ENCODE measurements at regions not wholly inside any gene's neighbourhood (a gene's known extent, or its start where the extent isn't known, plus 50 kb on each side); places are given as distances from the start of the nearest gene placed in this dataset.
"Not testable (repeated sequence)": the region's sequence is repeated elsewhere in the genome, so short reads cannot be mapped to it uniquely, and the experiment has no call there.

DNA sequence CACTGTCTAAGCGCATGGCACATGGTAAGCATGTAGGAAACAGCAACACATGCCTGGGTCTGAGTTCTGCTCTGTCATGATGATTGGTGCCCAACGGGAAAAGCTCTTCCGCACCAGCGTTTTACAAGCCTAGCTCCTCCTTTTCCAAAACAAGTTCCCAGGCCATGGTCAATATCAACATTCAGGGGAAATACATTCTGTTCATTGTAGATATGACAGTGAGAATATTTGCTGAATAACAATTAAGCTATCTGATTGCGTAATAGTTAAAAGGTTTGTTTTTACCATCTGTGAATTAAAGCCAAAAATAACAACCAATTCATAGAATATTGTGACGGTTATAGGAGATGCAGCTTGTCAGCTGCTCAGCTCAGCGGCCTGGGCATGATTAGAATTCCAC, 404.3 kb upstream of the SLC35B3 start:
- FAIRE-seq, result no peak
- DNase-seq (ENCODE audit: insufficient read length, low spot score), result no peak
- TF ChIP-seq, protein P1, sequence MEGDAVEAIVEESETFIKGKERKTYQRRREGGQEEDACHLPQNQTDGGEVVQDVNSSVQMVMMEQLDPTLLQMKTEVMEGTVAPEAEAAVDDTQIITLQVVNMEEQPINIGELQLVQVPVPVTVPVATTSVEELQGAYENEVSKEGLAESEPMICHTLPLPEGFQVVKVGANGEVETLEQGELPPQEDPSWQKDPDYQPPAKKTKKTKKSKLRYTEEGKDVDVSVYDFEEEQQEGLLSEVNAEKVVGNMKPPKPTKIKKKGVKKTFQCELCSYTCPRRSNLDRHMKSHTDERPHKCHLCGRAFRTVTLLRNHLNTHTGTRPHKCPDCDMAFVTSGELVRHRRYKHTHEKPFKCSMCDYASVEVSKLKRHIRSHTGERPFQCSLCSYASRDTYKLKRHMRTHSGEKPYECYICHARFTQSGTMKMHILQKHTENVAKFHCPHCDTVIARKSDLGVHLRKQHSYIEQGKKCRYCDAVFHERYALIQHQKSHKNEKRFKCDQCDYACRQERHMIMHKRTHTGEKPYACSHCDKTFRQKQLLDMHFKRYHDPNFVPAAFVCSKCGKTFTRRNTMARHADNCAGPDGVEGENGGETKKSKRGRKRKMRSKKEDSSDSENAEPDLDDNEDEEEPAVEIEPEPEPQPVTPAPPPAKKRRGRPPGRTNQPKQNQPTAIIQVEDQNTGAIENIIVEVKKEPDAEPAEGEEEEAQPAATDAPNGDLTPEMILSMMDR (IDR thresholded peaks at IDR 0.05; ENCODE audit: insufficient read depth, missing control alignments), result no peak

DNA sequence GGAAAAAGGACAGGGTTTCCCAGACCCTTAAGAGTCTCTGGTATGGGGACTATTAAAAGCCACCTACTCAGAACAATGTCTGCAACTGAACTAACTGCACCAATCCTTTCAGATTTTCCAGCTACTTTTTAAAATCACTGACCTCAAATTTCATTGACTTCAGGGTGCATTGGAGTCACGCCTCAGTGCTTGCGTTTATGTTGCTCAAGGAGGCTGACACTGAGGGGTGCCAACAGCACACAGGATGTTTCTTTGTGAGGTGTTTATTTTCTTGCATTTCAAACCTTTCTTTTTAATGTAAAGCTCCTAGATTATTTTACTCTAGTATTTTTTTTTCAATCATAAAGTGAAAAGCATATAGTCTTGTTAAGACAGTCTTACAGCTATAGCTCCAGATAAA, 402.0 kb upstream of the SLC35B3 start:
- no peak for FAIRE-seq
- DNase-seq (ENCODE audit: insufficient read length, low spot score), result no peak
- TF ChIP-seq, protein P1 (IDR thresholded peaks at IDR 0.05; ENCODE audit: insufficient read depth, missing control alignments), result no peak

DNA sequence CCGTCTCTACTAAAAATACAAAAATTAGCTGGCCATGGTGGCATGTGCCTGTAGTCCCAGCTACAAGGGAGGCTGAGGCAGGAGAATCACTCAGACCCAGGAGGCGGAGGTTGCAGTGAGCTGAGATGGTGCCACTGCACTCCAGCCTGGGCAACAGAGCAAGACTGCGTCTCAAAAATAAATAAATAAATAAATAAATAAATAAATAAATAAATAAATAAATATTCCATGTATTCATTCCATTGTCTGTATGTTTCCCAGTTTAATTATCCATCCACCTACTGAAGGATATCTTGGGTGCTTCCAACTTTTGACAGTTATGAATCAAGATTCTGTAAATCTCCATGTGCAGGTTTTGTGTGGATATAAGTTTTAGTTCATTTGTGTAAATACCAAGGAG, 397.4 kb upstream of the SLC35B3 start:
- not testable (repeated sequence) for DNase-seq (ENCODE audit: insufficient read length, low spot score); FAIRE-seq

DNA sequence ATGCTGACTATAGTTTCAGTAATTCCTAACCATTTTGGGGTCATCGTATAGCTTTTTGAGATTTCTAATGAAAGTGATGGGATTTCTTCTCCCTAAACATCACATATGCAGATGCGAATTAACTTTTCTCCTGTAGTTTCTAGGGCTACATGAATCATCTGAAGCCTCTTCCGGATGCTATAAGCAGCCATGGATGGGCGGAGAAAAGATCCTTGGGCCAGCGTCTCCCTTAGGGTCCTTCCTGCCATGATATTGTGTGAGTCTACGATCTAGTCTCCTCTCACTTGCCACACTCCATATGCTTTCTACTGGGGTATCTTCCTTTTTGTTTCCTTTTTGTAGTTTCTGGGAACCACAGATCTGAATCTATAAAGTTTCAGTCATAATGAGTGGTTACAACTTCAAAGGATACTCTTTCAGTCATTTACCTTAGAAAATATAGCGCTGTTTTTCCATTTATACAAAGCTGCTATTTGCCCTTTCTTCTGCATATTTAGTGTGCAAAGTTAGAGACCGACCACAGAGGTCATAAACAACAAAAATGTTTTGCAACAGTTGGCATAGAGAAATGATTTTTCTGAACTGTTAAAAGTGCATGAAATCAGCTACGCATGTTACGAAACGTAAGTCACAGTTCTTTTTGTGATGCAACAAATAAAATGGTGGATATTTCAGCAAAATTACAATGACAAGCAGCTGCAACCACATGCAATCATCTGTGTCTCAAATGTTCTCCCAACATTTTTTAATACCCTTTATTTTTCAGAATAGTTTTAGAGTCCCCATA, 396.2 kb upstream of the SLC35B3 start:
- TF ChIP-seq, protein P1 (IDR thresholded peaks at IDR 0.05; ENCODE audit: insufficient read depth, missing control alignments), result no peak
- FAIRE-seq (no peak), DNase-seq (ENCODE audit: insufficient read length, low spot score) (no peak)

DNA sequence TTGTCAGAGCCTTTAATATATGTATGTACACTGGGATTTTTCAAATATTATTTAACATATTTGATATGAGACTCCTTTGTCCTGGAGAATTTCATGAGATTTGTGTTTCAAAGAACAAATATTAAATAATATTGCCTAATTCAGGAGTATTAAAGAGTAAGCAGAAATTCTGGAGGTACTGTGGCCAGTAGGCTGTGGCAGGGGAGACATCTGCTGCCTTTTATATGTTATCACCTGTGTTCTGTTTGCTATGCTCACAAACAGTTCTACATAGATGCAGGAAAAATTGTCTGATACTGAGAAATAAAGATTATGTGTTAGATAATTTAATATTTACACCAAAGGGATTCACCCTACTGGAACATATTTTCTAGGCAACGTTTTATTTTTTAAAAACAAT, 395.4 kb upstream of the SLC35B3 start:
- TF ChIP-seq, protein P1 (IDR thresholded peaks at IDR 0.05; ENCODE audit: insufficient read depth, missing control alignments), result no peak
- DNase-seq (ENCODE audit: insufficient read length, low spot score) (no peak), FAIRE-seq (no peak)

DNA sequence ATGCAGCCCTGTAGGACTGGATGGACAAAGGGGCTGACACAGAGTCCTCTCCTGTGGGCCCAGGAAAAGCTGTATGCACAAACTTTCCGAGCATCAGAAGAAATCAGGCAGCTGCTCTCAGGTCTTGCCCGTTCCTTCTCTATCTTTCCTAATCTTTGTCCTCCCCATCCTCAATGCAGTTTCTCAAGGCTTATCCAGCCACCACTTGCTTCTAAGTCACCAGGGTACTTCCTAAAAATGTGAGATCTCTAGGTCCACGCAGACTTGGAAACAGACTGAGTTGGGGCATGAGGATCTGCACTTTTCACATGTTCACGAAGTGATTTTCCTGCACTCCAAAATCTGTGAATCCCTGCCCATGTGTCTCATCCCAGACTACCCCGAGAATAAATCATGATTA, 394.5 kb upstream of the SLC35B3 start:
- TF ChIP-seq, protein P1 (IDR thresholded peaks at IDR 0.05; ENCODE audit: insufficient read depth, missing control alignments), result no peak
- FAIRE-seq (no peak), DNase-seq (ENCODE audit: insufficient read length, low spot score) (no peak)

DNA sequence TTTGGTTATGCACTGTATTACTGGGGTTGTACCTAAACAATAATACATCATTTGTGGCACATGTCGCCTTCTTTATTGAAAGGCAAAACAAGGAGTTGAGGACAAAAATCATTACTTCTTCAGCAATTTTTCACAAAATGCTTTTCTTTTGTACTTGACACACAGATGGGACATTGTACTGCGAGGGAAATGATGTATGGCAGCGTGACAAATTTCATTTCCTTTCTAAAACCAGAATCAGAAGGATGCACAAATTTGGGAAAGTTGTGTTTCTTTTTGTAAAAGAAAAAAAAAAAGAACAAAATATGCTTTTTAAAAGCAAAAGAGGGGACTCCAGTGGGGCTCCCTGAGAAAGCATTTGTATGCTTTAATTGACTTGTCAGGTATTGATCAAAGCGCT, 394.0 kb upstream of the SLC35B3 start:
- FAIRE-seq, result no peak
- TF ChIP-seq, protein P1 (IDR thresholded peaks at IDR 0.05; ENCODE audit: insufficient read depth, missing control alignments), result no peak
- DNase-seq (ENCODE audit: insufficient read length, low spot score), result no peak

All from D721Med (cell line).